ENCODE measurements at regions not wholly inside any gene's neighbourhood (a gene's known extent, or its start where the extent isn't known, plus 50 kb on each side); places are given as distances from the start of the nearest gene placed in this dataset.

DNA sequence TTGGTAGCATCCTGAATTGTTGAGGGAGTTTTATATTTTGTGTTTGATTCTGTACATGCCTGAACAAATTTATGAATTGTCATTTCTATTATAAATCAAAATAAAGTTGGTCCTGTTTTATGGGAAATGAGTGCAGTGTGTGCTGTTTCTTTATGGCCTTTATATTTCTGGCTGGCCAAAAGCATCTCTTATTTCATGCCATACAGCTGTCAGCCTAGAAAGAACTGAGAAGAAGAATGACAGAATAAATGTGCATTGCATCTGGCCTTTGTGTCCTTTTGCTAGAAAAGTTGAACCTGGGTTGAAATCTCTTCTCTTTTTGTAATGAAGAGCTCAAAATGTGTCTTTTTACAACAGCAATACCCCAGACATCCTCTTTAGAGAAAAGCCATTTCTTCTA, 474.7 kb upstream of the LRATD1 start:
- H3K9me3 ChIP-seq (ENCODE audit: control insufficient read depth, insufficient read depth, low read depth, low read length) = no peaks in the 10 kb centered on the region
- H3K27me3 ChIP-seq (ENCODE audit: control insufficient read depth, insufficient read depth, low read length) = no peaks in the 10 kb centered on the region
- no peaks in the 10 kb centered on the region for H4K20me1 ChIP-seq (ENCODE audit: control insufficient read depth, extremely low read depth, insufficient read depth, low read length)
- H3K79me2 ChIP-seq (ENCODE audit: control insufficient read depth, insufficient read depth, low read length) = no peaks in the 10 kb centered on the region
- no peaks in the 10 kb centered on the region for H3K4me1 ChIP-seq (ENCODE audit: control insufficient read depth, extremely low read depth, insufficient read depth, low read length)
- TF ChIP-seq, protein P1, sequence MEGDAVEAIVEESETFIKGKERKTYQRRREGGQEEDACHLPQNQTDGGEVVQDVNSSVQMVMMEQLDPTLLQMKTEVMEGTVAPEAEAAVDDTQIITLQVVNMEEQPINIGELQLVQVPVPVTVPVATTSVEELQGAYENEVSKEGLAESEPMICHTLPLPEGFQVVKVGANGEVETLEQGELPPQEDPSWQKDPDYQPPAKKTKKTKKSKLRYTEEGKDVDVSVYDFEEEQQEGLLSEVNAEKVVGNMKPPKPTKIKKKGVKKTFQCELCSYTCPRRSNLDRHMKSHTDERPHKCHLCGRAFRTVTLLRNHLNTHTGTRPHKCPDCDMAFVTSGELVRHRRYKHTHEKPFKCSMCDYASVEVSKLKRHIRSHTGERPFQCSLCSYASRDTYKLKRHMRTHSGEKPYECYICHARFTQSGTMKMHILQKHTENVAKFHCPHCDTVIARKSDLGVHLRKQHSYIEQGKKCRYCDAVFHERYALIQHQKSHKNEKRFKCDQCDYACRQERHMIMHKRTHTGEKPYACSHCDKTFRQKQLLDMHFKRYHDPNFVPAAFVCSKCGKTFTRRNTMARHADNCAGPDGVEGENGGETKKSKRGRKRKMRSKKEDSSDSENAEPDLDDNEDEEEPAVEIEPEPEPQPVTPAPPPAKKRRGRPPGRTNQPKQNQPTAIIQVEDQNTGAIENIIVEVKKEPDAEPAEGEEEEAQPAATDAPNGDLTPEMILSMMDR (conservative IDR thresholded peaks at IDR 0.05 in 1 of 2, IDR thresholded peaks at IDR 0.05 in 1 of 2; ENCODE audit: low read depth in 1 of 2, low read length in 2 of 2) = no peak
- TF ChIP-seq EZH2 (IDR thresholded peaks at IDR 0.05; ENCODE audit: low read length, missing control alignments) = no peak
- no peak overlapping the region for H3K27ac ChIP-seq (ENCODE audit: insufficient read depth, low read length)
- DNase-seq (ENCODE audit: low read depth in 2 of 2) = no peak
- H3K4me3 ChIP-seq (replicated peaks in 1 of 4; ENCODE audit: control extremely low read depth in 1 of 4, insufficient read depth in 1 of 4, low read depth in 3 of 4, low read length in 4 of 4) = no peak overlapping the region
- H3K36me3 ChIP-seq (ENCODE audit: control insufficient read depth, insufficient read depth, low read length) = no peaks in the 10 kb centered on the region
- H3K9ac ChIP-seq (ENCODE audit: insufficient read depth, low read length) = no peak overlapping the region
- H2AFZ ChIP-seq (ENCODE audit: low read length) = no peak overlapping the region
- H3K4me2 ChIP-seq (ENCODE audit: extremely low read depth, insufficient read depth, low read length) = no peak overlapping the region

DNA sequence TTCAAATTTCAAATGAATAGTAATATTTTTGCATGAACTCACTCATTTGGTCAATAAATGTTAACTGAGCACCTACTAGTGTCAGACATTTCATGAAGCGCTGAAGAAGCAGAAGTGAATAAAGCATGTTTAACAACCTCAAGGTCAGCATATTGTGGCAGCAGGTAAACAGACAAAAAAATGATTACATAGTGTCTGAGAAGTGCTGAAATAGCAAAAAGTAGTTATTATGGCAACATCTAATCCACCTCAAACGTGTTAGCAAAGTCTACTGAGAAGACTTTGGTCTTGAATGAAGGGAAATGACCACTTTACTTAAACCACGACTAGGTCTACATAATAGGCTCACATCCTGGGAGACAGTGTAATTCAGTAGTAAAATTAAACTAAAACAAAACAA, 452.2 kb upstream of the LRATD1 start:
- Histone ChIP-seq H3K36me3 (ENCODE audit: control insufficient read depth, insufficient read depth, low read length) (no peaks in the 10 kb centered on the region), H2AFZ (ENCODE audit: low read length) (no peak overlapping the region), H3K4me3 (replicated peaks in 1 of 4; ENCODE audit: control extremely low read depth in 1 of 4, insufficient read depth in 1 of 4, low read depth in 3 of 4, low read length in 4 of 4) (no peak overlapping the region), H3K79me2 (ENCODE audit: control insufficient read depth, insufficient read depth, low read length) (no peaks in the 10 kb centered on the region), H3K27ac (ENCODE audit: insufficient read depth, low read length) (no peak overlapping the region), H3K9ac (ENCODE audit: insufficient read depth, low read length) (no peak overlapping the region), H3K4me1 (ENCODE audit: control insufficient read depth, extremely low read depth, insufficient read depth, low read length) (no peaks in the 10 kb centered on the region), H3K27me3 (ENCODE audit: control insufficient read depth, insufficient read depth, low read length) (no peaks in the 10 kb centered on the region), H3K4me2 (ENCODE audit: extremely low read depth, insufficient read depth, low read length) (no peak overlapping the region), H3K9me3 (ENCODE audit: control insufficient read depth, insufficient read depth, low read depth, low read length) (no peaks in the 10 kb centered on the region), H4K20me1 (ENCODE audit: control insufficient read depth, extremely low read depth, insufficient read depth, low read length) (no peaks in the 10 kb centered on the region)
- no peak for TF ChIP-seq EZH2 (IDR thresholded peaks at IDR 0.05; ENCODE audit: low read length, missing control alignments)
- TF ChIP-seq, protein P1 (conservative IDR thresholded peaks at IDR 0.05 in 1 of 2, IDR thresholded peaks at IDR 0.05 in 1 of 2; ENCODE audit: low read depth in 1 of 2, low read length in 2 of 2) = no peak
- DNase-seq (ENCODE audit: low read depth in 2 of 2) = no peak

DNA sequence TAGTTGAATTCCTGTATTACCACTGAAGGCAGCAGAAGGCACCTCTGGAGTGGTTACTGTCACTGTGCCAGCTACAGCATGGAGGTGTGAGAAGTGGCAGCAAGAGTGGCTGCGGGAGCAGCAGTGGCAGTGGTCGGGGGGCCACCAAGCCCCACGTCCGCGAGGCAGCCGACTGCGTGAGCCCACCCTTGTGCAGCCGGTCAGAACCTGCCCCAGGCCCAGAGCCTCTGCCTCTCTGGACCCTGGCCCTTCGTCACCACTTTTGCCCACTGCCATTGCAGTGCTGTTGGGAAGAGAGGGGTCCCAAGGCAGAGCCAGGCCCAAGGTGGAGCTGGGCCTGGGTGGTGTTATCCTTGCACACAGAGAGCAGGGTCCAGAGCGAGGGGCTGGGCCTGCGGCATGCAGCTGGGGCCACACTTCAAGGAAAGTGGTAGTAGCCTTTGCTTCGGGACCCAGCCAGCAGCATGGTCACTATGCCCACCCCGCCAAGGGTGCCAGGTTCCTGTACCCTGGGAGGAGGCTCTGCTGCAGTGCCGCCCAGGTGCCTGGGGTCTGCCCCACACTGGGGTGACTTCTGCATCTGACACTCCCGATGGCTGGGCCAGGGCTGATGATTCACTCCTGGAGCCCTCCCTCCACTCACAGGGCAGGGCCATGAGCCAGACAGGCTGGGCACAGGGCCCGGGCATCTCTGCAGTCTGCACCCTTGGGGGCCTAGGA, 450.1 kb upstream of the LRATD1 start:
- Histone ChIP-seq H3K36me3 (ENCODE audit: control insufficient read depth, insufficient read depth, low read length) (no peaks in the 10 kb centered on the region), H3K9ac (ENCODE audit: insufficient read depth, low read length) (no peak overlapping the region), H3K27ac (ENCODE audit: insufficient read depth, low read length) (no peak overlapping the region), H3K79me2 (ENCODE audit: control insufficient read depth, insufficient read depth, low read length) (no peaks in the 10 kb centered on the region), H3K4me2 (ENCODE audit: extremely low read depth, insufficient read depth, low read length) (no peak overlapping the region), H2AFZ (ENCODE audit: low read length) (no peak overlapping the region), H3K4me1 (ENCODE audit: control insufficient read depth, extremely low read depth, insufficient read depth, low read length) (no peaks in the 10 kb centered on the region), H3K27me3 (ENCODE audit: control insufficient read depth, insufficient read depth, low read length) (no peaks in the 10 kb centered on the region), H3K9me3 (ENCODE audit: control insufficient read depth, insufficient read depth, low read depth, low read length) (no peaks in the 10 kb centered on the region), H4K20me1 (ENCODE audit: control insufficient read depth, extremely low read depth, insufficient read depth, low read length) (no peaks in the 10 kb centered on the region), H3K4me3 (replicated peaks in 1 of 4; ENCODE audit: control extremely low read depth in 1 of 4, insufficient read depth in 1 of 4, low read depth in 3 of 4, low read length in 4 of 4) (no peak overlapping the region)
- no peak for DNase-seq (ENCODE audit: low read depth in 2 of 2)
- TF ChIP-seq EZH2 (IDR thresholded peaks at IDR 0.05; ENCODE audit: low read length, missing control alignments) = no peak
- TF ChIP-seq, protein P1 (conservative IDR thresholded peaks at IDR 0.05 in 1 of 2, IDR thresholded peaks at IDR 0.05 in 1 of 2; ENCODE audit: low read depth in 1 of 2, low read length in 2 of 2) = no peak
